IMR-90 (cell line): ENCODE measurements at regions not wholly inside any gene's neighbourhood (a gene's known extent, or its start where the extent isn't known, plus 50 kb on each side); places are given as distances from the start of the nearest gene placed in this dataset.

Source experiments
- MAFK ChIP-seq: IDR thresholded peaks from 2 replicates; pipeline ENCODE4 v1.6.1; 2012; ENCODE audit warnings: low read depth, low read length, improper control_type of control experiment
- RFX5 ChIP-seq: IDR thresholded peaks from 2 replicates; pipeline ENCODE4 v1.8.0; 2012; ENCODE audit warnings: low read depth, mild to moderate bottlenecking, low read length, moderate library complexity

GRCh38 chr12:66942741-66943465 is 264.0 kb upstream of the GRIP1 start:
- TF ChIP-seq RFX5 (no peak), MAFK (no peak)
